ENCODE measurements at regions not wholly inside any gene's neighbourhood (a gene's known extent, or its start where the extent isn't known, plus 50 kb on each side); places are given as distances from the start of the nearest gene placed in this dataset.

DNA sequence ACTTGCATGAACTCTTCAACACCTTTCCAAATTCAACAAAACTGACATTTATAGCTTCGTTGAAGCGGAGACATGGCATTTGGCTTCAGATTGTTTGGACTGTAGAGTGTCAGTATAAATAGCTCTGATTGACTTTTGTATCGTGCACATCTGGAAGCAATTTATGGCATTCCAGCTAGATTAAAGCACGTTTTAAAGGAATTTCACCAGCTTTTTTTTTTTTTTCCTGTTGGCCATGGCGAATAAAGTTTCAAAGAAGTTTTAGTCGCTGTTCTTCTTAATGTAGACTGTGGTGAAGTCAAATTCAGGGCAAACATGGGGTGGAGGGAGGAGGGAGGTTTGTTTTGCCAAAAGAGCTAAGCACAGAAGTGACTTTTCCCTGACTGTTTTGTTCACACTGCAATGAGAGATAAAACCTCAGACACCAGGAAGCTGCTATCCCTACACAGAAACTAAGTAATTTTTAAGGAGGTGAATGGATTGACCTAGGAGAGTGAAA is 391.0 kb upstream of the RARB start (continued):
- TF ChIP-seq OSR2 (tag by site-specific recombination; IDR thresholded peaks at IDR 0.05) (peak; percentile 38; the same call in 1 of the 2 replicates), ZNF660 (tag by site-specific recombination; IDR thresholded peaks at IDR 0.05) (no peak), ZNF777 (tag by site-specific recombination; IDR thresholded peaks at IDR 0.05; ENCODE audit: borderline replicate concordance) (no peak), ZNF510 (tag by site-specific recombination; IDR thresholded peaks at IDR 0.05; ENCODE audit: insufficient replicate concordance) (no peak), IKZF3 (tag by site-specific recombination; IDR thresholded peaks at IDR 0.05) (no peak), ZNF155 (tag by site-specific recombination; IDR thresholded peaks at IDR 0.05) (no peak), ZNF433 (tag by site-specific recombination; IDR thresholded peaks at IDR 0.05; ENCODE audit: low read depth) (no peak), ZNF311 (tag by site-specific recombination; IDR thresholded peaks at IDR 0.05; ENCODE audit: borderline replicate concordance) (no peak), ZNF132 (tag by site-specific recombination; IDR thresholded peaks at IDR 0.05; ENCODE audit: borderline replicate concordance) (no peak), GLIS2 (tag by site-specific recombination; IDR thresholded peaks at IDR 0.05) (no peak), MZF1 (tag by site-specific recombination; IDR thresholded peaks at IDR 0.05; ENCODE audit: borderline replicate concordance) (no peak), GFI1B (tag by site-specific recombination; IDR thresholded peaks at IDR 0.05) (peak; percentile 87), YY1 (tag by site-specific recombination; IDR thresholded peaks at IDR 0.05) (no peak), ZBTB8A (tag by site-specific recombination; IDR thresholded peaks at IDR 0.05) (no peak), ZFP37 (tag by site-specific recombination; IDR thresholded peaks at IDR 0.05) (no peak), ZNF658 (tag by site-specific recombination; IDR thresholded peaks at IDR 0.05) (no peak), EGR2 (tag by site-specific recombination; IDR thresholded peaks at IDR 0.05; ENCODE audit: low read depth) (no peak), ZNF416 (tag by site-specific recombination; IDR thresholded peaks at IDR 0.05) (no peak), ZNF501 (tag by site-specific recombination; IDR thresholded peaks at IDR 0.05) (0 out of 2 replicates have a peak, but pooled peaks have one; percentile 31), ZNF514 (tag by site-specific recombination; IDR thresholded peaks at IDR 0.05) (no peak), ZNF629 (tag by site-specific recombination; IDR thresholded peaks at IDR 0.05) (0 out of 2 replicates have a peak, but pooled peaks have one; percentile 31), ZBTB17 (tag by site-specific recombination; IDR thresholded peaks at IDR 0.05) (no peak)
- TF ChIP-seq, protein P1, sequence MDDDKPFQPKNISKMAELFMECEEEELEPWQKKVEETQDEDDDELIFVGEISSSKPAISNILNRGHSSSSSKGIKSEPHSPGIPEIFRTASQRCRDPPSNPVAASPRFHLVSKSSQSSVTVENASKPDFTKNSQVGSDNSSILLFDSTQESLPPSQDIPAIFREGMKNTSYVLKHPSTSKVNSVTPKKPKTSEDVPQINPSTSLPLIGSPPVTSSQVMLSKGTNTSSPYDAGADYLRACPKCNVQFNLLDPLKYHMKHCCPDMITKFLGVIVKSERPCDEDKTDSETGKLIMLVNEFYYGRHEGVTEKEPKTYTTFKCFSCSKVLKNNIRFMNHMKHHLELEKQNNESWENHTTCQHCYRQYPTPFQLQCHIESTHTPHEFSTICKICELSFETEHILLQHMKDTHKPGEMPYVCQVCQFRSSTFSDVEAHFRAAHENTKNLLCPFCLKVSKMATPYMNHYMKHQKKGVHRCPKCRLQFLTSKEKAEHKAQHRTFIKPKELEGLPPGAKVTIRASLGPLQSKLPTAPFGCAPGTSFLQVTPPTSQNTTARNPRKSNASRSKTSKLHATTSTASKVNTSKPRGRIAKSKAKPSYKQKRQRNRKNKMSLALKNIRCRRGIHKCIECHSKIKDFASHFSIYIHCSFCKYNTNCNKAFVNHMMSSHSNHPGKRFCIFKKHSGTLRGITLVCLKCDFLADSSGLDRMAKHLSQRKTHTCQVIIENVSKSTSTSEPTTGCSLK (tag by site-specific recombination; IDR thresholded peaks at IDR 0.05) = no peak
- TF ChIP-seq, protein P2, sequence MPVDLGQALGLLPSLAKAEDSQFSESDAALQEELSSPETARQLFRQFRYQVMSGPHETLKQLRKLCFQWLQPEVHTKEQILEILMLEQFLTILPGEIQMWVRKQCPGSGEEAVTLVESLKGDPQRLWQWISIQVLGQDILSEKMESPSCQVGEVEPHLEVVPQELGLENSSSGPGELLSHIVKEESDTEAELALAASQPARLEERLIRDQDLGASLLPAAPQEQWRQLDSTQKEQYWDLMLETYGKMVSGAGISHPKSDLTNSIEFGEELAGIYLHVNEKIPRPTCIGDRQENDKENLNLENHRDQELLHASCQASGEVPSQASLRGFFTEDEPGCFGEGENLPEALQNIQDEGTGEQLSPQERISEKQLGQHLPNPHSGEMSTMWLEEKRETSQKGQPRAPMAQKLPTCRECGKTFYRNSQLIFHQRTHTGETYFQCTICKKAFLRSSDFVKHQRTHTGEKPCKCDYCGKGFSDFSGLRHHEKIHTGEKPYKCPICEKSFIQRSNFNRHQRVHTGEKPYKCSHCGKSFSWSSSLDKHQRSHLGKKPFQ (tag by site-specific recombination; IDR thresholded peaks at IDR 0.05) = 0 out of 2 replicates have a peak, but pooled peaks have one; percentile 18
- TF ChIP-seq, protein P3, sequence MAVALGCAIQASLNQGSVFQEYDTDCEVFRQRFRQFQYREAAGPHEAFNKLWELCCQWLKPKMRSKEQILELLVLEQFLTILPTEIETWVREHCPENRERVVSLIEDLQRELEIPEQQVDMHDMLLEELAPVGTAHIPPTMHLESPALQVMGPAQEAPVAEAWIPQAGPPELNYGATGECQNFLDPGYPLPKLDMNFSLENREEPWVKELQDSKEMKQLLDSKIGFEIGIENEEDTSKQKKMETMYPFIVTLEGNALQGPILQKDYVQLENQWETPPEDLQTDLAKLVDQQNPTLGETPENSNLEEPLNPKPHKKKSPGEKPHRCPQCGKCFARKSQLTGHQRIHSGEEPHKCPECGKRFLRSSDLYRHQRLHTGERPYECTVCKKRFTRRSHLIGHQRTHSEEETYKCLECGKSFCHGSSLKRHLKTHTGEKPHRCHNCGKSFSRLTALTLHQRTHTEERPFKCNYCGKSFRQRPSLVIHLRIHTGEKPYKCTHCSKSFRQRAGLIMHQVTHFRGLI (tag by site-specific recombination; IDR thresholded peaks at IDR 0.05) = peak; percentile 75; the same call in 1 of the 2 replicates
- TF ChIP-seq, protein P4, sequence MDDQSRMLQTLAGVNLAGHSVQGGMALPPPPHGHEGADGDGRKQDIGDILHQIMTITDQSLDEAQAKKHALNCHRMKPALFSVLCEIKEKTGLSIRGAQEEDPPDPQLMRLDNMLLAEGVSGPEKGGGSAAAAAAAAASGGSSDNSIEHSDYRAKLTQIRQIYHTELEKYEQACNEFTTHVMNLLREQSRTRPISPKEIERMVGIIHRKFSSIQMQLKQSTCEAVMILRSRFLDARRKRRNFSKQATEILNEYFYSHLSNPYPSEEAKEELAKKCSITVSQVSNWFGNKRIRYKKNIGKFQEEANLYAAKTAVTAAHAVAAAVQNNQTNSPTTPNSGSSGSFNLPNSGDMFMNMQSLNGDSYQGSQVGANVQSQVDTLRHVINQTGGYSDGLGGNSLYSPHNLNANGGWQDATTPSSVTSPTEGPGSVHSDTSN (CRISPR knock-in tag; IDR thresholded peaks at IDR 0.05) = no peak
- TF ChIP-seq, protein P5, sequence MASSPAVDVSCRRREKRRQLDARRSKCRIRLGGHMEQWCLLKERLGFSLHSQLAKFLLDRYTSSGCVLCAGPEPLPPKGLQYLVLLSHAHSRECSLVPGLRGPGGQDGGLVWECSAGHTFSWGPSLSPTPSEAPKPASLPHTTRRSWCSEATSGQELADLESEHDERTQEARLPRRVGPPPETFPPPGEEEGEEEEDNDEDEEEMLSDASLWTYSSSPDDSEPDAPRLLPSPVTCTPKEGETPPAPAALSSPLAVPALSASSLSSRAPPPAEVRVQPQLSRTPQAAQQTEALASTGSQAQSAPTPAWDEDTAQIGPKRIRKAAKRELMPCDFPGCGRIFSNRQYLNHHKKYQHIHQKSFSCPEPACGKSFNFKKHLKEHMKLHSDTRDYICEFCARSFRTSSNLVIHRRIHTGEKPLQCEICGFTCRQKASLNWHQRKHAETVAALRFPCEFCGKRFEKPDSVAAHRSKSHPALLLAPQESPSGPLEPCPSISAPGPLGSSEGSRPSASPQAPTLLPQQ (tag by site-specific recombination; IDR thresholded peaks at IDR 0.05) = no peak
- TF ChIP-seq, protein P6, sequence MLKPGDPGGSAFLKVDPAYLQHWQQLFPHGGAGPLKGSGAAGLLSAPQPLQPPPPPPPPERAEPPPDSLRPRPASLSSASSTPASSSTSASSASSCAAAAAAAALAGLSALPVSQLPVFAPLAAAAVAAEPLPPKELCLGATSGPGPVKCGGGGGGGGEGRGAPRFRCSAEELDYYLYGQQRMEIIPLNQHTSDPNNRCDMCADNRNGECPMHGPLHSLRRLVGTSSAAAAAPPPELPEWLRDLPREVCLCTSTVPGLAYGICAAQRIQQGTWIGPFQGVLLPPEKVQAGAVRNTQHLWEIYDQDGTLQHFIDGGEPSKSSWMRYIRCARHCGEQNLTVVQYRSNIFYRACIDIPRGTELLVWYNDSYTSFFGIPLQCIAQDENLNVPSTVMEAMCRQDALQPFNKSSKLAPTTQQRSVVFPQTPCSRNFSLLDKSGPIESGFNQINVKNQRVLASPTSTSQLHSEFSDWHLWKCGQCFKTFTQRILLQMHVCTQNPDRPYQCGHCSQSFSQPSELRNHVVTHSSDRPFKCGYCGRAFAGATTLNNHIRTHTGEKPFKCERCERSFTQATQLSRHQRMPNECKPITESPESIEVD (tag by site-specific recombination; IDR thresholded peaks at IDR 0.05) = peak; percentile 90
- TF ChIP-seq, protein P7, sequence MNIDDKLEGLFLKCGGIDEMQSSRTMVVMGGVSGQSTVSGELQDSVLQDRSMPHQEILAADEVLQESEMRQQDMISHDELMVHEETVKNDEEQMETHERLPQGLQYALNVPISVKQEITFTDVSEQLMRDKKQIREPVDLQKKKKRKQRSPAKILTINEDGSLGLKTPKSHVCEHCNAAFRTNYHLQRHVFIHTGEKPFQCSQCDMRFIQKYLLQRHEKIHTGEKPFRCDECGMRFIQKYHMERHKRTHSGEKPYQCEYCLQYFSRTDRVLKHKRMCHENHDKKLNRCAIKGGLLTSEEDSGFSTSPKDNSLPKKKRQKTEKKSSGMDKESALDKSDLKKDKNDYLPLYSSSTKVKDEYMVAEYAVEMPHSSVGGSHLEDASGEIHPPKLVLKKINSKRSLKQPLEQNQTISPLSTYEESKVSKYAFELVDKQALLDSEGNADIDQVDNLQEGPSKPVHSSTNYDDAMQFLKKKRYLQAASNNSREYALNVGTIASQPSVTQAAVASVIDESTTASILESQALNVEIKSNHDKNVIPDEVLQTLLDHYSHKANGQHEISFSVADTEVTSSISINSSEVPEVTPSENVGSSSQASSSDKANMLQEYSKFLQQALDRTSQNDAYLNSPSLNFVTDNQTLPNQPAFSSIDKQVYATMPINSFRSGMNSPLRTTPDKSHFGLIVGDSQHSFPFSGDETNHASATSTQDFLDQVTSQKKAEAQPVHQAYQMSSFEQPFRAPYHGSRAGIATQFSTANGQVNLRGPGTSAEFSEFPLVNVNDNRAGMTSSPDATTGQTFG (tag by site-specific recombination; IDR thresholded peaks at IDR 0.05; ENCODE audit: borderline replicate concordance) = no peak

All from HEK293 (cell line).